ENCODE measurements at regions not wholly inside any gene's neighbourhood (a gene's known extent, or its start where the extent isn't known, plus 50 kb on each side); places are given as distances from the start of the nearest gene placed in this dataset.

DNA sequence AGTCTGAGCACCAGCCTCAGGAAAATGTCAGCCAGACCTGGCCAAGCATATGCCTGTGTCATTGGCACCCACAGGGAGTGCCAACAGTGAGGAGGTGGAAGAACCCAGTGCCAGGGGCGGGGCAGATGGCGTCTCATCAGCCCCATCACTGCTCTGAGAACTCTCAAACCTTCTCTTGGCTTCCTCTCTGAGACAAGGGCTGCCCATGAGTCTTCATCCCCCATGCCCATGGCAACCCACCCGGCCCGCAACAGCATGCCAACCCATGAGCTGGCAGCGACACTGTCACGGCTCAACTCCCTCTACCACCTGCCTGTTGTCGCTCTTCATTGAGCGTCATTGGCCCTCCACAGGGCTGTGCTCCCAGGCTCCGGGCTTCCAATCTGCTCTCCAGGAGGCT, 340.5 kb downstream of the BUD13 start:
- no peak for DNase-seq

- no peak for DNase-seq
Measured at GRCh38 chr11:116431842-116432241, 340.9 kb downstream of the BUD13 start.

DNA sequence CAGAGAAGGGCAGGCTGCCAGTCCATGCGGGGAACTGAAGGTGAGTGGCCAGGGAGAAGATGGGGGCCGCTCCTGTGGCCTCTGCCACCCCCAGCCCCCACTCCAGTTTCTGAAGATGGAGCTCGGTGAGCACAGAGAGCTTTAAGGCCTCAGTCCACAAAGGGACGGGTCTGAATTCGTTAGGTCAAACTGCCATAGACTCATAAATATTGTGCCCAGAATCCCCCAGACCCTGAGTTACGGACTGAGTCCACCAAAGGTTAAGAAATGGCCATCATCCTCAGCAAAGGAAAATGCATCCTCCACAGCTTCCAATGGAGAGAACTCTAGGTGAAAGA, 344.2 kb downstream of the BUD13 start:
- no peak for DNase-seq

DNA sequence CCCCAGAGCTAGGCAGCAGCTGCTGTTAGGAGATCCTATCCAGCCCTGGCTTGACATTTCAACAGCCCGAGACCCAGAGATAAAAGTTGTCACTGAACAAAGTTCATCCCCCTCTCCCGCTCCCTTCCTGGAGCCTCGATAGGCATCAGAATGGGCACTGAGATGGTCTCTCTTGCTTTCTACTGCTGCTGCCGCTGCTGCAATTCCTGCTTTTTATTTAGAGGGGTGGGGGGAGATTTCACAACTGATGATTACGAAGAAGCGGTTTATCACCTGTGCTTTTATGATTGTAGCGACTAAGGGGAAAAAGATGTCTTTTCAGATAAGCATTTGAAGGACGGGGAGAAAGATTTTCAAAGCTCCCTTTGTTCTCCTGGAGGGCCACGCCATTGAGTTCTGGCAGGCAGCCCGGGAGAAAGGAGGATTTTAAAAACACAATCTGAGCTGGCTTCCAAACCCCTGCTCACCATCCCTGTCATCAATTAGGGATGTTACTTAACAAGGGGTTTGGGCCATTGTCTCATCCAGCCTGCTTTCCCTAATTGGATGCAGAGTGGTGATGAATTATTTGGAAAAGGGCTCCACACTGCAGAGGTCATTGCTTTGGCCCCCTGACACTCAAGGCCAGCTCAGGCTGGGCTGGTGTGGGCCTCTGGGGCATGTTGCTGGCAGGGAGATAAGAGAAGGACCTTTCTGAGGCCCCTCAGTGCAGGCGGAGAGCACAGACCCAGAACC, 344.7 kb downstream of the BUD13 start:
- no peak for DNase-seq

DNA sequence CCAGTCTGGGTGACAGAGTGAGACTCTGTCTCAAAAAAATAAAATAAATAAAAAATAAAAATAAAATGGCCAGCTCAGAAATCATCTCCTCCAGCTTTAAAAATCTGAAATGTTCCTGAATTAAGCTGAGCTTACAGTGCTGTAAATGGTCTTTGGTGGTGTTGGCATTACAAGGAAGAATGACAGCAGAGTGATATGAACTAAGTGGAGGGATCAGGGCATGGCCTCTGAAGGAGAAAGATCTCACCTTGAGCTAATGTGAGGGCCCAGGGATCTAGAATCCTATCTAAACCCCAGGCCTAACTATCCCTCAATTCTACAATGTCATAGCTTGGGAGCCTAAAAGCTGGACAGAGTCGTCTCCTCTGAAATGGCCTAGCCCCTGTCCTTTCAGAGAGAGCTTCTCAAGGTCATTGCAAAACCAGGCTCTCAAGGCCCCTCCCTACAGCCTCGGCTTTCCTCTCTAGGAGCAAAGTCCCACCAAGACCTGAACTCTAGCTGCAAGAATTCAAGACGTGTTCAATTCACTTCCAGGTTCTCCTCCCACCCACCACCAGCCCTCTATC, 345.4 kb downstream of the BUD13 start:
- DNase-seq = no peak

DNA sequence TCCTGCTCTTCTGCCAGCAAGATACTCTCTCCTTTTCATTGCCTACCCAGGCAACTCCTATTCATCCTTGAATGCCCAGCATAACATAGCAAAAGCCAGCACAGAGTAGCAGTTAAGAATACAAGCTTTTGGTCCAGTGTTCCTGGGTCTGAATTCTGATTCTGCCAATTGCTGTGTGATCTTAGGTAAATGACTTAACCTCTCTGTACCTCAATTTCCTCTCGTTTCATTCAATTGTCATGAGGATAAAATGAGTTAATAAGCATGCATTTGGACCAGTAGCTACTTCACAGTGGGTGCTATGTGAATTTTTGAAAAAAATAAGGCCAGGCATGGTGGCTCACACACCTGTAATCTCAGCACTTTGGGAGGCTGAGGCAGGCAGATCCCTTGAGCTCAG, 346.0 kb downstream of the BUD13 start:
- DNase-seq = no peak

DNA sequence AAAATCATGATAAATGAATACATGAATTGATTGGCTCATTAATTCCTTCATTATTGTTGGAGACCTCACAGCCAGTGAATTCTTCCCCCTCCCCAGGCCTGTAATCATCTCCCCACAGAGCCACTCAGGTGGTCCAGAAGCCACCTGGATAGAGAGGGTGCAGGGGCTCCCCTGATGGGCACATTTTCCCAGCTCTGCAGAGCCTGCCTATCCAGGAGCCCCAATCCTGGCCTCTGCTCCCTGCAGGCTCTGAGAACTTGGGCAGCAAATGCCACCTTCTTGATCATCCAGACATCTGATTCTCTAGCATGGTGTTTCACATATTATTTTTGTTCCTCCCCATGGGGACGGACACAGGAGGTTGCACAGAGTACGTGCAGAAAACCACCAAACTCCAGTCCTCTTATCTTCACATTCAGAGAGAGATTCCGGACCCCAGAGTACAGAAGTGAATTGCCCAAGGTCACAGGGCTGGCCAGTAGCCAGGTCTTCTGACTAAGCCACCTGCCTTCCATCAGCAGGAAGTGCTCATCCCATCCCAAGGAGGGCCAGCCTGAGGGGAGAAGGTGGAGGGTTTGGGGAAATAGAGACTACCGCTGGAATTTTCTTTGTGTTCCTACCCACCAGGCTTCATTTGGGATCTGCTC, 348.0 kb downstream of the BUD13 start:
- DNase-seq = no peak

DNA sequence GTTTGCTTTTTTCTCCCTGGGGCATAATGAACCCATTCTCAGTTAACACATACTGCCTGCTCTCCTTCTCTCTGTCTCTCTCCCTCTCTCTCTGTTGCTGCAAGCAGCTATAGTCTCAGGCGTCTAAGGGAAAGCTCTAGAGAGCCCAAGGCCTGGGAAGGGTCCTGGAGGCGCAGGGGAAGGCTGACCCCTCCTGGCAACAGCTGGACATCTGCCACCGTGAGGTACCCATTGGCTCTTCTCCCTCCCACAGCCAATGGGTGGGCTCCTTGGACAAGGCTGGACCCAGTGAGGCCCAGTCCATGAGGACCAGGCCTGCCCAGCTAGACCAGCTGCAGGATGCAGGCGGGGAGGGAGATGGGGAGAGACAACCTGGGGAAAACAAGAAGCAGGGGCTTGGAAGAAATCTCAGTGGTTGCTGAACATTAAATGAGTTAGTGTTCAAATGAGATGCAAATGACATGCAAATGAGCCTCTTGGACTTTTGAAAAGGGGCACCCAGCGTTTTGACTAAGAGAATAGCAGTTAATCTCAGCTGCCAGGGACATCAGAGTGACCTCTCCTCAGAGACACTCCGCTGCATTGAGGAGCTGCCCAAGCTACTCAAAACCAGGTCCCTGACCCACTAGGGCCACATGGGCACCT, 349.7 kb downstream of the BUD13 start:
- DNase-seq = no peak

DNA sequence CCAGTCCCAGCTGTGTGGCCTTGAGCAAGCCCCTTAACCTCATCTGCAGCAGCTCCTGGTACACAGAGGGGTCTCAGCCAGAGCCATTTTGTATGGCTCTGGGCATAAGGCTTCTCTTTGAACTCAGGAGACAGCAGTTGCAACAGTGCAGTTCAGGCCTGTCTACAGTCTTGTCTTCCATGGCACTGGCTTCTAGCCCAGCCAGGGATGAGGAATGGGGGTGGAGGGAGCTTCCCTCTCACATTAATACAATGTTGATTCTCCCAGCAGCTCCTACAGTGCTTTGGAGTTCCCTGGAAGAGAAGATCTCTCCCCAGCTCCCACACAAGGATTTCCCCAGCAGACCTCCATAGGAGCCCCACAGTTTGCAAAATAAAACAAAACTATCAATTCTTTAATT, 350.2 kb downstream of the BUD13 start:
- DNase-seq = no peak

- DNase-seq = no peak
Measured at GRCh38 chr11:116421529-116422185, 351.1 kb downstream of the BUD13 start.

GRCh38 chr11:116420770-116421528, 351.8 kb downstream of the BUD13 start:
- DNase-seq = no peak

DNA sequence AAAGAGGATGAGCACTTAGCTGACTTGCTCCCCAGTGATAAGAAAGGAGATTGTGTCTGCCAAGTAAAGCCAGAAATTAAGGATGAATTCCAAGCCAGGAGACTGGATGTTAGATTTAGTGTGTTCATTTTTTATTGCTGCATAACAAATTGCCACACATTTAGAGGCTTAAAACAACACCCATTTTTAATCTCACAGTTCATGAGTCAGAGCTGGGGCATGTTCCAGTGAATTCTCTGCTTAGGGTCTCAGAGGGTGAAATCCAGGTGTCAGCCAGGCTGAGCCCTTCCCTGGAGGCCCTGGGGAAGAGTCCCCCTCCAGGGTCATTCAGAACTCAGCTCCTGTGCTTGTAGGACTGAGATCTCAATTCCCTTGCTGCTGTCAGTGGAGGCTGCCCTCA, 352.8 kb downstream of the BUD13 start:
- no peak for DNase-seq

DNA sequence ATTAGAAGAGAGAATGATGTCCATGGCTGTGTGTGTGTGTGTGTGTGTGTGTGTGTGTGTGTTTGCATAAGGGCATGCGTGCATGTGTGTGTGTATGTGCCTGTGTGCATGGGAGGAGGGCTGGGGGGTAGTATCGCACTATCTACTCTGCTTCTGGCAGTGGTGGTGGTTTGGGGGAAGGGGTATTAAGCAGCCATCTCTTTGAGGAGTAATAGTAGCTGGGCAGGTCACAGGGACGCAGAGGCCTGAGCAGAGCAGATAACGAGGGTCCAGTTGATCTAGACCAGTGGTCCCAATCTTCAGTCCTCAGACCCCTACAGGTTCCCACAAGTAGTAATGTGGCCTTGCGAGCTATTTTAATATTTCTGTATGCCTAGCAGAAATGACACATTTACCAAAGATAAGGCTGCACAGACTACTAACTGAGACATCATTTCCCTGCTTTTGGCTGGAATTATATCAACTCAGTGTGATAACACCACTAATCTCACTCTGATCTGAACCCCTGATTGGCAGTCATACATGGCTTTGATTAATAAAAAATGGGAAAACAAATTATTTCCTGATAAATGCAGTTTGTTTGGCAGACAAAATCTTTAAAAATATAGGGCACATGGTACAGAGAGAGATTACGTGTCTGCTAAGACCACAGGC, 354.3 kb downstream of the BUD13 start:
- DNase-seq = no peak

DNA sequence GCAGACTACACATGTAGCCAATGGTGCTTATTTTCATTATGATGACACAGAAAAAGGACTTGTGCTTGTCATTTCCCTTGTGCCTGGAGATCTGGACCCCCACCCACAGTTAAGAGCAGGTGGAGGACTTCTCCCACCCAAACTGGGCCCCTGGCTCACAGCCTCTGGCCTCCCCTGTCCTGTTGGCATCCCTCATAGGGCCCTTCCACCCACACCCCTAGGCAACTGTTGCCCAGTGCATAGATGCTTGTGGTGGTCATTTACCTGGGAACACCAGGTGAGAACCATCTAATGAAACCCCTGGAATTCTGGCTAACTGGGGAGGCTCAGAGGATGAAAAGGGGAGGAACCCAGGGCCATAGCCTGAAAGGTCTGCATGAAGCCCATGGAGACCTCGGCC, 355.9 kb downstream of the BUD13 start:
- DNase-seq = no peak

- no peak for DNase-seq
Measured at GRCh38 chr11:116415095-116415494, 357.7 kb downstream of the BUD13 start.

GRCh38 chr11:116414357-116414880, 358.4 kb downstream of the BUD13 start:
- no peak for DNase-seq

- DNase-seq = no peak
Measured at GRCh38 chr11:116413301-116414242, 359.2 kb downstream of the BUD13 start.

DNA sequence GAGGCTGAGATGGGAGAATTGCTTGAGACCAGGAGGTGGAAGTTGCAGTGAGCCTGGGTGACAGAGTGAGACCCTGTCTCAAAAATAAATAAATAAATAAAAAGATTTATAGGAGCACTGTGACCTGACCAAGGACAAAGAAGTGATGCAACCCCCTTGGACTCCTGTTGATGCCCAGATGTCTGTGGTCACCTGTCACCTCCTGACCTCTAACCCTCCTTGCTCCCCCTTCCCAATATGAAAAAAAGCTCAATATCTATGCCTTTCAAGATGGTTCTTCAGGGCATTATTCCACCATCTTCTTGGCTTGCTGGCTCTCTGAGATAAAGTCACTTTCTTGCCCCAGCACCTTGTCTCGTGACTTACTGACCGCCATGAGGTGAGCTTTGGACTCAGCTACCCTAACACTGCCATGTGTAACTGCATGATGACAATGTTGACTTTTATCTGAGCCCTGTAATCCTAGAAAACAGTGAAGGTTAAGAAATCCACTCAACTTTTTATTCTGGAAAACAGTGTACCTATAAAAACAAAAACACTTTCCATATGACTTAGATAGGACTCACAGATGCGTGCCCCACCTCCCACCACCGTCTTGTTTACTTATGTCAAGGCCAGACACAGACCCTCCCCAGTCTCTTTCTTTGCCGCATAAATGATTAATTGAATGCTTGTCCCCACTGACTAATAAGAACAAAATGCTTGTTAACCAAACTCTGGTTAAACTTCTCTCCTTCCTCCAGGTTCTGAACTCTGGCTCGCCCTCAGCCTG, 360.5 kb downstream of the BUD13 start:
- no peak for DNase-seq

DNA sequence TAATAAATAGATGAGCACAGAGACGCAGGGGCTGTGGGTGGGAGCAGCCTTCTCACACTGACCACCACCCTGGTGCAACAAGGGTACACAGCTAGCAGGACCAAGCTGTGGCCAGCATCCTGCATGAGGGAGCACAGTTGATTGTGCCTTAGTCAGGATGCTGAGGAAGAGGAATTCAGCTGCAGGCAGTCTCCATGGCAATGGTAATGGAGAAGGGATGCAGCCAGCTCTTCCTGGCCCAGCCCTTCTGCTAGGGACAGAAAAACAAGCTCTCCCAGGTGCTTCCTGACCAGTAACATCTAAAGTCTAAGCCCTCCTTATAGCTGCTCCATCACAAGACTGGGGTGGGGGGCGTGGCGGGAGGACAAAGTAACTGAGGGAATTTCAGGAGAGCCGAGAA, 363.5 kb downstream of the BUD13 start:
- no peak for DNase-seq

GRCh38 chr11:116406042-116406441, 366.7 kb downstream of the BUD13 start:
- DNase-seq = no peak

Measured in fibroblast of skin of scalp (primary cell).